SU-DHL-6 (cell line): ENCODE measurements at regions not wholly inside any gene's neighbourhood (a gene's known extent, or its start where the extent isn't known, plus 50 kb on each side); places are given as distances from the start of the nearest gene placed in this dataset.

ENCODE experiments used
- H2AFZ ChIP-seq: fragments of 200-600 bp; sonication (generic); 2 replicates; pipeline ENCODE4 v1.6.1; 2014; ENCODE audit warnings: low read depth, mild to moderate bottlenecking, moderate library complexity, mixed read lengths, antibody characterized with exemption, low read length; ENCODE audit not compliant: severe bottlenecking
- H3F3A ChIP-seq: fragments of 200-600 bp; shearing (Covaris generic); 2 replicates; pipeline ENCODE4 v1.6.0; 2016; ENCODE audit warnings: antibody characterized with exemption, mild to moderate bottlenecking; ENCODE audit not compliant: insufficient read depth
- H3K27ac ChIP-seq: fragments of 200-600 bp; sonication (generic); 2 replicates; pipeline ENCODE4 v1.5.1; 2016; ENCODE audit warnings: low read depth, mild to moderate bottlenecking, low read length, moderate library complexity, mixed read lengths
- H3K27me3 ChIP-seq: fragments of 200-600 bp; sonication (generic), shearing (Covaris generic); 2 replicates; pipeline ENCODE4 v1.6.0; 2014; ENCODE audit warnings: mild to moderate bottlenecking, low read length
- H3K36me3 ChIP-seq: fragments of 200-600 bp; sonication (generic); 2 replicates; pipeline ENCODE4 v1.6.1; 2014; ENCODE audit warnings: mild to moderate bottlenecking, low read length, mixed read lengths
- H3K4me2 ChIP-seq: fragments of 300-600, 200-600 bp; shearing (Covaris generic), sonication (generic); 2 replicates; pipeline ENCODE4 v1.6.0; 2014; ENCODE audit warnings: low read length, low read depth, mild to moderate bottlenecking; ENCODE audit not compliant: poor library complexity, severe bottlenecking
- H3K4me3 ChIP-seq: fragments of 200-600 bp; sonication (generic); 2 replicates; pipeline ENCODE4 v1.5.1; 2014; ENCODE audit warnings: antibody characterized with exemption, low read length, mild to moderate bottlenecking, mixed read lengths; ENCODE audit not compliant: insufficient read depth, poor library complexity, severe bottlenecking
- H3K79me2 ChIP-seq: fragments of 200-600 bp; sonication (generic); 2 replicates; pipeline ENCODE4 v1.6.1; 2014; ENCODE audit warnings: mild to moderate bottlenecking, low read length, moderate library complexity; ENCODE audit not compliant: insufficient read depth
- H3K9ac ChIP-seq: fragments of 200-600 bp; sonication (generic); 2 replicates; pipeline ENCODE4 v1.7.0; 2014; ENCODE audit warnings: mild to moderate bottlenecking, low read length
- H3K9me2 ChIP-seq: fragments of 200-600 bp; sonication (generic); replicated peaks from 2 replicates; pipeline ENCODE4 v1.6.1; 2014; ENCODE audit warnings: low read length; ENCODE audit not compliant: insufficient read depth
- H3K9me3 ChIP-seq: fragments of 200-600 bp; sonication (generic); 2 replicates; pipeline ENCODE4 v1.6.1; 2014; ENCODE audit warnings: low read length, mixed read lengths; ENCODE audit not compliant: insufficient read depth
- H4K20me1 ChIP-seq: fragments of 200-600 bp; sonication (generic); 2 replicates; pipeline ENCODE4 v1.6.1; 2014; ENCODE audit warnings: low read depth, mild to moderate bottlenecking, antibody characterized with exemption, low read length, moderate library complexity, mixed read lengths
- CTCF ChIP-seq: fragments of 200-600 bp; sonication (generic); IDR thresholded peaks from one replicate; pipeline ENCODE4 v1.5.1; 2017; ENCODE audit warnings: antibody characterized with exemption, mild to moderate bottlenecking, low read length, moderate library complexity; ENCODE audit not compliant: insufficient read depth, poor library complexity, severe bottlenecking
- EZH2phosphoT487 ChIP-seq: fragments of 200-600 bp; sonication (generic), shearing (Covaris generic); conservative IDR thresholded peaks from 2 replicates; pipeline ENCODE4 v1.6.1; 2018; ENCODE audit warnings: mild to moderate bottlenecking, antibody characterized with exemption, low read length, moderate library complexity, mixed read lengths

DNA sequence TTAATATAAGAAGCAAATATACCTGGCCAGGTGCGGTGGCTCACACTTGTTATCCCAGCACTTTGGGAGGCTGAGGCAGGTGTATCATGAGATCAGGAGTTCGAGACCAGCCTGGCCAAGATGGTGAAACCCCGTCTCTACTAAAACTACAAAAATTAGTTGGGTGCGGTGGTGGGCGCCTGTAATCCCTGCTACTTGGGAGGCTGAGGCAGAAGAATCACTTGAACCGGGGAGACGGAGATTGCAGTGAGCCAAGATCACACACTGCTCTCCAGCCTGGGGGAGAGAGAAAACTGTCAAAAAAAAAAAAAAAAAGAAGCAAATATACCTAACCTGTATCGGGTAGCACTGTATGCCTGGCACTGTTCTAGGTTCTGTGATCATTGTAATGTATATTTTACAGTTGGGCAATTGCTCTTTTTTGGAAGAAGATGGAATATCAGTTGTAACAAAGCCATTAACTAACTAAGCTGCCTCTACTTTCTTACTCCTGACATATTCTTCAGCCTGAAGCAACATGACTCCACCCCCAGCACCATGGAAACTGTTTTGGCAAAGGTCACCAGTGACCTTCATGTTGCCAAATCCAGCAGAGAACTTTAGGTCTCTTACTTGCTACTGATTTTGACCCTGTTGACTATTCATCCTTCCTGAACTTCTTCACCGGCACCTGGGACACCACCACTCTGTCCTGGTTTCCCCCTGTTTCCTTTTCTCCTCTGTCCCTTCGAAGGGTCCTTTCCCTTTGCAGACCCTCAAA is 203.8 kb downstream of the RPLP1 start:
- H3K4me2 ChIP-seq: no peak overlapping the region
- H3K36me3 ChIP-seq: no peaks in the 10 kb centered on the region
- no peaks in the 10 kb centered on the region for H3K27me3 ChIP-seq
- H3K9ac ChIP-seq: no peak overlapping the region
- no peak overlapping the region for H3K4me3 ChIP-seq
- no peaks in the 10 kb centered on the region for H3K9me2 ChIP-seq
- no peaks in the 10 kb centered on the region for H3K79me2 ChIP-seq
- H3F3A ChIP-seq: no peaks in the 10 kb centered on the region
- H3K9me3 ChIP-seq: no peaks in the 10 kb centered on the region
- no peak overlapping the region for H3K27ac ChIP-seq
- TF ChIP-seq EZH2phosphoT487 (no peak), CTCF (no peak)
- H4K20me1 ChIP-seq: no peaks in the 10 kb centered on the region
- no peak overlapping the region for H2AFZ ChIP-seq

GRCh38 chr15:69657626-69658025 is 205.0 kb downstream of the RPLP1 start:
- Histone ChIP-seq H3K9me3 (no peaks in the 10 kb centered on the region), H2AFZ (no peak overlapping the region), H3K36me3 (no peaks in the 10 kb centered on the region), H3F3A (no peaks in the 10 kb centered on the region), H3K4me3 (no peak overlapping the region), H4K20me1 (no peaks in the 10 kb centered on the region), H3K9ac (no peak overlapping the region), H3K27ac (no peak overlapping the region), H3K27me3 (no peaks in the 10 kb centered on the region), H3K9me2 (no peaks in the 10 kb centered on the region), H3K79me2 (no peaks in the 10 kb centered on the region), H3K4me2 (no peak overlapping the region)
- no peak for TF ChIP-seq CTCF
- TF ChIP-seq EZH2phosphoT487: no peak

DNA sequence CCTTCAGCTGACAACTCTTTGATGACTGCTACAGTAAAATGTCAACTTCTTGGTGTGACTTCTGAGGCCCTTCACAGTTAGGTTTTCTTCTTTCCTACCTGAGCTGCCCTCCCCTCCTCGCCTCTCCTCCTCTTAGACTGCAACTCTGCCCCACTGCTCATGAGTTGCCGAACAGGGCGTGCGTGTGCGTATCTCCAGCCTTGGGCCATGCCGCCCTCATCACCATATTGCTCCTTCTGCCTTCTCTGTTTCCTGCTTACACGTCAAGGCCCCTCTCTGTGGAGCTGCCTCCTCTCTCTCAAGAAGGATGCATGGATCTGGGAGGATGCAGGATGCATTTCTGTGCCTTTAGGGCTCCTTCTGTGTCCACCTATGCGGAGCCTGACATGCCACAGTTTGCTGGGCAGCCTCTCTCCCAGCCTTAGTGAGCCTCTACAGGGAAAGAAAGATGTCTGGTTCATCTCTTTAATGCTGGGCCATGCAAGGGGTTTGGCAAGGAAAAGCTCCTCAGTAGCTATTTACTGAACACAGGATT is 205.9 kb downstream of the RPLP1 start:
- H3K27ac ChIP-seq: no peak overlapping the region
- no peaks in the 10 kb centered on the region for H3K79me2 ChIP-seq
- H3K4me2 ChIP-seq: no peak overlapping the region
- H3K9me3 ChIP-seq: no peaks in the 10 kb centered on the region
- H3K4me3 ChIP-seq: no peak overlapping the region
- H3K9ac ChIP-seq: no peak overlapping the region
- no peak overlapping the region for H2AFZ ChIP-seq
- H3F3A ChIP-seq: no peaks in the 10 kb centered on the region
- H3K27me3 ChIP-seq: no peaks in the 10 kb centered on the region
- no peak for TF ChIP-seq CTCF
- TF ChIP-seq EZH2phosphoT487: no peak
- no peaks in the 10 kb centered on the region for H4K20me1 ChIP-seq
- no peaks in the 10 kb centered on the region for H3K9me2 ChIP-seq
- no peaks in the 10 kb centered on the region for H3K36me3 ChIP-seq
